A673 (cell line): ENCODE measurements at regions not wholly inside any gene's neighbourhood (a gene's known extent, or its start where the extent isn't known, plus 50 kb on each side); places are given as distances from the start of the nearest gene placed in this dataset.

Source experiments
- BruUV-seq: library from RNA; stranded (reverse); fragments of 400-500 nt; replicated peaks from 2 replicates; lab custom pipeline; 2021; lab: Mats Ljungman, UMichigan
- CTCF ChIA-PET: fragments of 300-600 bp; sonication (Branson Sonifier 250); formaldehyde crosslinking; loops from one replicate; lab custom pipeline; 2022; ENCODE audit warnings: antibody characterized with exemption; lab: Charles Lee
- POLR2A ChIA-PET: fragments of 300-600 bp; sonication (Branson Sonifier 250); formaldehyde crosslinking; loops from one replicate; lab custom pipeline; 2022; ENCODE audit warnings: antibody characterized with exemption; ENCODE audit not compliant: low non-redundant PET; lab: Charles Lee
- DNase-seq: peaks from one replicate; pipeline ENCODE4 v3.0.0-alpha.2; 2015; ENCODE audit warnings: low spot score
- H3K27ac ChIP-seq: fragments of 200-600 bp; sonication (generic); 2 replicates; pipeline ENCODE4 v1.5.1; 2016; ENCODE audit warnings: mixed run types, low read depth, mild to moderate bottlenecking, mixed read lengths, antibody characterized with exemption, low read length; ENCODE audit not compliant: poor library complexity, severe bottlenecking
- H3K27me3 ChIP-seq: fragments of 200-600 bp; sonication (generic); replicated peaks from 2 replicates; pipeline ENCODE4 v1.6.1; 2017; ENCODE audit warnings: mixed run types, low read depth, mild to moderate bottlenecking, mixed read lengths, antibody characterized with exemption, low read length; ENCODE audit not compliant: insufficient read depth, poor library complexity
- H3K36me3 ChIP-seq: fragments of 200-600 bp; sonication (generic); 2 replicates; pipeline ENCODE4 v1.6.1; 2016; ENCODE audit warnings: mixed run types, mild to moderate bottlenecking, mixed read lengths, antibody characterized with exemption, low read length; ENCODE audit not compliant: insufficient read depth, poor library complexity, severe bottlenecking
- H3K4me1 ChIP-seq: fragments of 200-600 bp; sonication (generic); 2 replicates; pipeline ENCODE4 v1.6.1; 2017; ENCODE audit warnings: mixed run types, mild to moderate bottlenecking, mixed read lengths, antibody characterized with exemption, low read length; ENCODE audit not compliant: insufficient read depth, poor library complexity, severe bottlenecking
- H3K4me3 ChIP-seq: fragments of 200-600 bp; sonication (generic); 2 replicates; pipeline ENCODE4 v1.5.1; 2016; ENCODE audit warnings: low read depth, mixed run types, mild to moderate bottlenecking, mixed read lengths, low read length; ENCODE audit not compliant: poor library complexity, severe bottlenecking
- H3K9me3 ChIP-seq: fragments of 200-600 bp; sonication (generic); 2 replicates; pipeline ENCODE4 v1.6.1; 2016; ENCODE audit warnings: mixed run types, low read depth, mild to moderate bottlenecking, mixed read lengths, antibody characterized with exemption, low read length; ENCODE audit not compliant: poor library complexity, severe bottlenecking
- EZH2 ChIP-seq: fragments of 200-600 bp; sonication (generic); IDR thresholded peaks from 2 replicates; pipeline ENCODE4 v1.6.1; 2017; ENCODE audit warnings: borderline replicate concordance, low read depth, mild to moderate bottlenecking, mixed read lengths, antibody characterized with exemption, low read length; ENCODE audit not compliant: poor library complexity, severe bottlenecking
- intact Hi-C: fragments of 100-400 bp; cut with micrococcal nuclease; formaldehyde crosslinking; loops from one replicate; pipeline ENCODE4 v1.10.0; 2022; ENCODE audit not compliant: unreplicated experiment
- TF ChIP-seq, protein P1 (sequence below): fragments of 300-800, 200-600 bp; sonication (generic); conservative IDR thresholded peaks from 2 replicates; pipeline ENCODE4 v1.5.1; 2017; ENCODE audit warnings: low read depth, mild to moderate bottlenecking, antibody characterized with exemption, low read length, moderate library complexity, mixed read lengths

GRCh38 chr14:95418858-95419257, 97.6 kb downstream of the SYNE3 start:
- Histone ChIP-seq H3K4me3 (no peak overlapping the region), H3K4me1 (no peaks in the 10 kb centered on the region), H3K27me3 (no peaks in the 10 kb centered on the region), H3K9me3 (no peaks in the 10 kb centered on the region), H3K36me3 (no peaks in the 10 kb centered on the region), H3K27ac (no peak overlapping the region)
- ChIA-PET POLR2A (no interaction called here), CTCF (interaction anchor here (0.5 kb wide), 1 partner anchor 528 kb away, joined by 4 read pairs; no protein-coding TSS in a partner anchor)
- BruUV-seq = no TSS peak
- no peak for DNase-seq
- intact Hi-C loops = no loop called here
- TF ChIP-seq, protein P1, sequence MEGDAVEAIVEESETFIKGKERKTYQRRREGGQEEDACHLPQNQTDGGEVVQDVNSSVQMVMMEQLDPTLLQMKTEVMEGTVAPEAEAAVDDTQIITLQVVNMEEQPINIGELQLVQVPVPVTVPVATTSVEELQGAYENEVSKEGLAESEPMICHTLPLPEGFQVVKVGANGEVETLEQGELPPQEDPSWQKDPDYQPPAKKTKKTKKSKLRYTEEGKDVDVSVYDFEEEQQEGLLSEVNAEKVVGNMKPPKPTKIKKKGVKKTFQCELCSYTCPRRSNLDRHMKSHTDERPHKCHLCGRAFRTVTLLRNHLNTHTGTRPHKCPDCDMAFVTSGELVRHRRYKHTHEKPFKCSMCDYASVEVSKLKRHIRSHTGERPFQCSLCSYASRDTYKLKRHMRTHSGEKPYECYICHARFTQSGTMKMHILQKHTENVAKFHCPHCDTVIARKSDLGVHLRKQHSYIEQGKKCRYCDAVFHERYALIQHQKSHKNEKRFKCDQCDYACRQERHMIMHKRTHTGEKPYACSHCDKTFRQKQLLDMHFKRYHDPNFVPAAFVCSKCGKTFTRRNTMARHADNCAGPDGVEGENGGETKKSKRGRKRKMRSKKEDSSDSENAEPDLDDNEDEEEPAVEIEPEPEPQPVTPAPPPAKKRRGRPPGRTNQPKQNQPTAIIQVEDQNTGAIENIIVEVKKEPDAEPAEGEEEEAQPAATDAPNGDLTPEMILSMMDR = no peak
- TF ChIP-seq EZH2 = no peak

DNA sequence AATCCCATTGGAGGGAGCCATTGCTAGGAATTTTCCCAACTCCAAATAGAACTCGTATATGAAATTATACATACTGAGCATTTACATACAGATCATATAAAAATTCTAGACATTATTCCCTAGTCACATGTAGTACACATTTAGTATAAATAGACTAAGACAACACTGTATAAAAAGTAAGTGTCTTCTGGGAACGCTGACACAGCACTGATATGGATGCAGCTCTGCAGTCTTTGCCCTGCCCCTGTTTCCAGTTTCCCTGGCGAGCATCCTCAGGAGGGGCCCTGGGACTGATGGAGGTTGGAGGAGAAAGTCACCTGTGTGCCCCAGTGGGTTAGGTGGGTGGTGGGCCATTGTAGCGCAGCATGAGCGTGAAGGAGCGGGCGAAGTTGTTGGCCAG, 97.8 kb upstream of the CLMN start:
- Histone ChIP-seq H3K4me1 (no peaks in the 10 kb centered on the region), H3K4me3 (no peak overlapping the region), H3K27me3 (no peaks in the 10 kb centered on the region), H3K27ac (no peak overlapping the region), H3K9me3 (no peaks in the 10 kb centered on the region), H3K36me3 (no peaks in the 10 kb centered on the region)
- DNase-seq = no peak
- ChIA-PET CTCF (no interaction called here), POLR2A (no interaction called here)
- intact Hi-C loops = no loop called here
- no TSS peak for BruUV-seq
- TF ChIP-seq, protein P1 = 0 out of 2 replicates have a peak, but pooled peaks have one; percentile 27
- no peak for TF ChIP-seq EZH2

DNA sequence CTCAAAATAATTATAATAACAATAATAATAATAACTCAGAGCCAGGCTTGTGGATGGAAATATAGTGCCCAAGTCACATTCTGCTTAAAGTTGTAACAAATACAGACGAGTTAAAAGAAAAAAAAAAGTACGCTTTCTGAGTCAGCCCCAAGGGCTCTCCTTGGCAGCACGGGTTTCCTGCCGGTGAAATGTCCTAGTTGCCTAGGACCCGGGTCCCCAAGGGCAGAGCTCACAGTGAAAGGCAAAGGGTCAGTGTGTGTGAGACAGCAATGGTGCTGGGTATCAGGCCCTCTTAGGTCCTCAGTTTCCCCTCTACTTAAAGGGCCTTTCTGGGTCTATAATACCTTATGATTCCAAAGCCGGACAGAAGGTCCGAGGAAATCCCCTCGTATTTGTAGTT, 96.3 kb upstream of the CLMN start:
- Histone ChIP-seq H3K4me1 (no peaks in the 10 kb centered on the region), H3K36me3 (no peaks in the 10 kb centered on the region), H3K4me3 (no peak overlapping the region), H3K27me3 (no peaks in the 10 kb centered on the region), H3K9me3 (no peaks in the 10 kb centered on the region), H3K27ac (no peak overlapping the region)
- no peak for TF ChIP-seq EZH2
- TF ChIP-seq, protein P1 = no peak
- intact Hi-C loops = no loop called here
- CTCF ChIA-PET = no interaction called here
- POLR2A ChIA-PET = no interaction called here
- DNase-seq = no peak
- no TSS peak for BruUV-seq
